ENCODE measurements at regions not wholly inside any gene's neighbourhood (a gene's known extent, or its start where the extent isn't known, plus 50 kb on each side); places are given as distances from the start of the nearest gene placed in this dataset.

DNA sequence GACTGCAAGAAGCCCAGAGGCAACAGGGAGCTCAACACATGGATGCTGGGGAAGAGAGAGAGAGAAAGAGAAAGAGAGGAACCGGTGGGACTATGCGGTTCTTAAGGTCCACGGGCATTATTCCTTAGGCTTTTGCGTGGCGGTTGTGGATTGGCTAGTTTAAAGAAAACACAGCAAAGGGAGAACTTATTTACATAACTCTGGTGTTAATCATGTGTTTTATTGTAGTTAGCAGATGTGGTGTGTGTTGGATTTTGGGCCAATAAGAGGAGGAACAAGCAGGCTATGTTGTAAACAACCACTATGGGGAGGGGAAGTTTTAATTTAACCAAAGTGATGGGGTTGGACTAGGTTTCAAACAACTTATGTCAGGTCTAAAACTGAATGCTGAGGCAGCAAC lies 275.3 kb upstream of the KLF12 start:
- H3K4me3 ChIP-seq (ENCODE audit: low read length), result no peak overlapping the region
- no peak for DNase-seq (ENCODE audit: low read depth)
- TF ChIP-seq, protein P1, sequence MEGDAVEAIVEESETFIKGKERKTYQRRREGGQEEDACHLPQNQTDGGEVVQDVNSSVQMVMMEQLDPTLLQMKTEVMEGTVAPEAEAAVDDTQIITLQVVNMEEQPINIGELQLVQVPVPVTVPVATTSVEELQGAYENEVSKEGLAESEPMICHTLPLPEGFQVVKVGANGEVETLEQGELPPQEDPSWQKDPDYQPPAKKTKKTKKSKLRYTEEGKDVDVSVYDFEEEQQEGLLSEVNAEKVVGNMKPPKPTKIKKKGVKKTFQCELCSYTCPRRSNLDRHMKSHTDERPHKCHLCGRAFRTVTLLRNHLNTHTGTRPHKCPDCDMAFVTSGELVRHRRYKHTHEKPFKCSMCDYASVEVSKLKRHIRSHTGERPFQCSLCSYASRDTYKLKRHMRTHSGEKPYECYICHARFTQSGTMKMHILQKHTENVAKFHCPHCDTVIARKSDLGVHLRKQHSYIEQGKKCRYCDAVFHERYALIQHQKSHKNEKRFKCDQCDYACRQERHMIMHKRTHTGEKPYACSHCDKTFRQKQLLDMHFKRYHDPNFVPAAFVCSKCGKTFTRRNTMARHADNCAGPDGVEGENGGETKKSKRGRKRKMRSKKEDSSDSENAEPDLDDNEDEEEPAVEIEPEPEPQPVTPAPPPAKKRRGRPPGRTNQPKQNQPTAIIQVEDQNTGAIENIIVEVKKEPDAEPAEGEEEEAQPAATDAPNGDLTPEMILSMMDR (conservative IDR thresholded peaks at IDR 0.05; ENCODE audit: low read depth, low read length), result no peak

GRCh38 chr13:74406420-74406819 lies 272.2 kb upstream of the KLF12 start:
- TF ChIP-seq, protein P1 (conservative IDR thresholded peaks at IDR 0.05; ENCODE audit: low read depth, low read length), result no peak
- H3K4me3 ChIP-seq (ENCODE audit: low read length), result no peak overlapping the region
- no peak for DNase-seq (ENCODE audit: low read depth)

DNA sequence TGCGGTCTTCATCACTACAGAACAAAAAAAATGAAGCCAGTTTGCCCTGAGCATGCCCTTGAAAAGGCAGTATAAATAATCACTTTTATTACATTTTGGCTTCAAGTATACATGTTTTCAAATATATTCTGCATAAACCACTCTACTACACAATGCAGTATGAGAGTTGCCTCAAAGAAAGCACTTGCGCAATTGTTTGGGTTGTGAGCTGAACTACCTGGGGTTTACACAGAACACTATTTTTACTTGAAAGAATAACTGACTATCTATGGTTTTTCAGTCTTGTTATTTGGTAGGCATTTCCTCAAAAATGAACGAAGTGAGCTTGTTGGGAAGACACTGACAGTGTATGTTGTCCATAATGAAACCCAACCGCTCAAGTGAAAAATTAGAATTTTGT lies 264.4 kb upstream of the KLF12 start:
- TF ChIP-seq, protein P1 (conservative IDR thresholded peaks at IDR 0.05; ENCODE audit: low read depth, low read length), result no peak
- DNase-seq (ENCODE audit: low read depth), result no peak
- H3K4me3 ChIP-seq (ENCODE audit: low read length), result no peak overlapping the region

GRCh38 chr13:74389056-74389455 lies 254.9 kb upstream of the KLF12 start:
- DNase-seq (ENCODE audit: low read depth), result no peak
- no peak overlapping the region for H3K4me3 ChIP-seq (ENCODE audit: low read length)
- TF ChIP-seq, protein P1 (conservative IDR thresholded peaks at IDR 0.05; ENCODE audit: low read depth, low read length), result no peak

- H3K4me3 ChIP-seq (ENCODE audit: low read length), result no peak overlapping the region
- TF ChIP-seq, protein P1 (conservative IDR thresholded peaks at IDR 0.05; ENCODE audit: low read depth, low read length), result no peak
- DNase-seq (ENCODE audit: low read depth), result no peak
Measured at GRCh38 chr13:74388626-74389025, 254.4 kb upstream of the KLF12 start.

DNA sequence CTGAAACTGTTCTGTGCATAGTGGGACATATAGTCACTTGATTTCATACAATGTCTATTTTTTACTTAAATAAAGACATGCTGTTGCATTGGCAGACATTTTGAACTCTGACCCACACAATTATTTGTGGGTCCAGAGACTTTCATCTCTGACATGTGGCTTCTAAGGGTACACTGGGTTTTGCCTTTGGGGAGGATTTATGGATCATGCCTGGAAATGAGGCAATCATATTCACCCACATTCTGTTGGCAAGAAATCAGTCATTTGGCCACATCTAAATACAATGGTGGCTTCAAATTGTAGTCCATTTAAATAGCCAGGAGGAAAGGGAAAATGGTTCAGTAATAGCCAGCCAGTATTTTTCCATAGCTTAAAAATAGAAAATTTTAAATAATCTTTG lies 238.3 kb upstream of the KLF12 start:
- no peak overlapping the region for H3K4me3 ChIP-seq (ENCODE audit: low read length)
- TF ChIP-seq, protein P1 (conservative IDR thresholded peaks at IDR 0.05; ENCODE audit: low read depth, low read length), result no peak
- no peak for DNase-seq (ENCODE audit: low read depth)

GRCh38 chr13:74367193-74367592 lies 233.0 kb upstream of the KLF12 start:
- DNase-seq (ENCODE audit: low read depth), result no peak
- TF ChIP-seq, protein P1 (conservative IDR thresholded peaks at IDR 0.05; ENCODE audit: low read depth, low read length), result no peak
- no peak overlapping the region for H3K4me3 ChIP-seq (ENCODE audit: low read length)

All from retinal pigment epithelial cell (primary cell).